ENCODE measurements at regions not wholly inside any gene's neighbourhood (a gene's known extent, or its start where the extent isn't known, plus 50 kb on each side); places are given as distances from the start of the nearest gene placed in this dataset.

GRCh38 chr4:159443975-159444374, 341.1 kb downstream of the RAPGEF2 start:
- TF ChIP-seq CTCF (IDR thresholded peaks at IDR 0.05; ENCODE audit: insufficient read depth, low read depth, low read length): no peak
- TF ChIP-seq EZH2 (IDR thresholded peaks at IDR 0.05; ENCODE audit: insufficient read depth, low read length): no peak
